Kasumi-1 (cell line): ENCODE measurements at regions not wholly inside any gene's neighbourhood (a gene's known extent, or its start where the extent isn't known, plus 50 kb on each side); places are given as distances from the start of the nearest gene placed in this dataset.
"Not testable (repeated sequence)": the region's sequence is repeated elsewhere in the genome, so short reads cannot be mapped to it uniquely, and the experiment has no call there.

Source experiments
- DNase-seq, 2 experiments: peaks; one replicate each; lab custom pipeline; 2025; lab: John Stamatoyannopoulos, UW

GRCh38 chr6:82584194-82584695, 220.6 kb downstream of the TPBG start:
- DNase-seq, result no peak

DNA sequence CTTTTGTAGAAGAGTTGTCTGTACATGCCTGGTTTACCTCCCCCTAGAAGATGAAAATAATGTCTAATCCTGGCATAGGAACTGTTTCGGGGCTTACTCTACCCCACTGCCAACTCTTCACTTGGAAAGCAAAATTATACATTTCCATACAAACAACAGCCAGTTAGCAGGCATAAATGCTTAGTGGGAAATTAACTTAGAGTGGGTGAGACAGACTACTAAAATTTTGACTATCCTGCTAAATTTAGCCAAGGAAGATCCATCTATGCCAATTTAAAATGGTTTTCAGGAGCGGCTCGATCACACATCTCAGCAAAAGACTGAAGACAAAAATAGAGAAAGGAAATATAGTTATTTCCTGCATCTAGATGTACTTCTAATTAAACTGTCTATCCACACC, 221.2 kb downstream of the TPBG start:
- no peak for DNase-seq

GRCh38 chr6:82588020-82588419, 224.4 kb downstream of the TPBG start:
- DNase-seq, result no peak

DNA sequence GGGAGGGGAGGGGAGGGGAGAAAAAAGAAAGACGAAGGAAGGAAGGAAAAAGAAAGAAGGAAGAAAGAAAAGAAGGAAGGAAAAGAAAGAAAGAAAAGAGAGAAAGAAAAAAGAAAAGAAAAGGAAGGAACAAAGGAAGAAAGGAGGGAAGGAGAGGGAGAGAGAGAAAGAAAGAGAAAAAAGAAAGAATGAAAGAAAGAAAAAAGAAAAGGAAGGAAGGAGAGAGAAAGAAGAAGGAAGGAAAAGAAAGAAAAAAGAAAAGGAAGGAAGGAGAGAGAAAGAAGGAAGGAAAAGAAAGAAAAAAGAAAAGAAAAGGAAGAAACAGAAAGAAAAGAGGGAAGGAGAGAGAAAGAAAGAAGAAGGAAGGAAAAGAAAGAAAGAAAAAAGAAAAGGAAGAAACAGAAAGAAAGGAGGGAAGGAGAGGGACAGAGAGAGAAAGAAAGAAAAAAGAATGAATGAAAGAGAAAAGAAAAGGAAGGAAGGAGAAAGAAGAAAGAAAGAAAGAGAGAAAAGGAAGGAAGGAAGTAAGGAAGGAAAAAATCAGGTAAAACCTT, 225.3 kb downstream of the TPBG start:
- DNase-seq, result no peak

GRCh38 chr6:82589509-82590206, 226.0 kb downstream of the TPBG start:
- peak; percentile 23 to 54 for DNase-seq

- DNase-seq, result no peak
Observed at GRCh38 chr6:82597201-82597600, 233.6 kb downstream of the TPBG start.

DNA sequence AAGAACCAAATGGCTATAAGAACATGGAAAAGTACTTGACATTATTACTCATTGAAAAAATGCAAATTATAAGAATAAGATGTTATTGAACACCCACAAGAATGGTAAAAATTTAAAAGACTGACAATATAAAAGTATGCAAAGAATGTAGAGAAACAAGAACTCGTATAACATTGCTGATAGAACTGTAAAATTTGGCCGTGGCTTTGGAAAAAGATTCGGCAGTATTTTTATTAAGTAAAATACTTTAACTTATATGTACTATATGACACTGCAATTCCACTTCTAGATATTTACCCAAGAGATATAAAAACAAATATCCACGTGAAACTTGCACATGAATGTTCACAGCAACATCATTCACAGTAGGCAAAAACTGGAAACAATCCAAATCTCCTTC, 239.2 kb downstream of the TPBG start:
- DNase-seq, result no peak

DNA sequence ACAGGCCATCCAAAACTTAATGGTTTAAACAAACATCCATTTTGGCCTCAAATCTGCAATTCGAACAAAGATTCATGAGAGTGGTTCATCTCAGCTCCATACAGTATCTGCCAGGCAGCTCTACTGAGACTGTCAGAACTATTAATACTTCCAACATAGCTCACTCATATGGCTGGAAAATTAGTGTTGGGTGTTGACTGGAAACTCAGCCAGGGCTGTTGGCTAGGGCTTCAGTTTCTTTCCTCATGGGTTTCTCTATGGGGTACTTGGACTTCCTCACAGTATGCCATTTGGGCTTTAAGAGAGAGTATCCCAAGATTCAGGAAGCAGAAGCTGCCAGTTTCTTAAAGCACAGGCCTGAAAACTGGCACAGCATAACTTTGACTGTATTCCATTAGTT, 240.3 kb downstream of the TPBG start:
- DNase-seq, result no peak

GRCh38 chr6:82607998-82608725, 244.5 kb downstream of the TPBG start:
- no peak for DNase-seq

GRCh38 chr6:82608781-82609180, 245.2 kb downstream of the TPBG start:
- no peak for DNase-seq

GRCh38 chr6:82611751-82612150, 248.1 kb downstream of the TPBG start:
- no peak for DNase-seq

DNA sequence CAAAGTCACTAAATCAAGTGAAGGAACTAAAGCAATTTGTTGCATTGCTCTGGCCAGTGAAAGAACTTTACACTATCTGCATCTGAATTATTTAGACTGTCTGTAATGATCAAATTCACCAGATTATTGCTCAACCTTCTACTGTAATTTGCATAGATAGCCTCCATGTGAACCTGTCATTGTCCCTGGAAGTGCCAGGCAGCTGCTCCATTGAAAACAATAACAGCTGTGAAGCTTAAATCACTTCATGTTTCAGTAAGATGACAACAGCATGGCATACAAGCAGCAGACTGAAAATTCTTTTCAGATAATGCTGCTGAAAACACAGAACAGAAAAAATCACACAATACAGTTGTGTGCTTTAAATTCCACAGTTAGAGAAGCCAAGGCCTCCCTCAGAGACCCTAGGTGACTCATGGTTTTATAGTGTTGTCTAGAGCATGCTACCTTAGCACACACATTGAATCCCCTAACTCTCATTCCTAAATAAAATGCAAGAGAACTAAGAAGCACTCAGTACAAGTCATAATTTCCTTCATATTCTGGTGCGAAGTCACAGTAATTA, 248.9 kb downstream of the TPBG start:
- DNase-seq, result no peak

GRCh38 chr6:82614518-82614917, 250.9 kb downstream of the TPBG start:
- DNase-seq, result peak; percentile 4 to 27

DNA sequence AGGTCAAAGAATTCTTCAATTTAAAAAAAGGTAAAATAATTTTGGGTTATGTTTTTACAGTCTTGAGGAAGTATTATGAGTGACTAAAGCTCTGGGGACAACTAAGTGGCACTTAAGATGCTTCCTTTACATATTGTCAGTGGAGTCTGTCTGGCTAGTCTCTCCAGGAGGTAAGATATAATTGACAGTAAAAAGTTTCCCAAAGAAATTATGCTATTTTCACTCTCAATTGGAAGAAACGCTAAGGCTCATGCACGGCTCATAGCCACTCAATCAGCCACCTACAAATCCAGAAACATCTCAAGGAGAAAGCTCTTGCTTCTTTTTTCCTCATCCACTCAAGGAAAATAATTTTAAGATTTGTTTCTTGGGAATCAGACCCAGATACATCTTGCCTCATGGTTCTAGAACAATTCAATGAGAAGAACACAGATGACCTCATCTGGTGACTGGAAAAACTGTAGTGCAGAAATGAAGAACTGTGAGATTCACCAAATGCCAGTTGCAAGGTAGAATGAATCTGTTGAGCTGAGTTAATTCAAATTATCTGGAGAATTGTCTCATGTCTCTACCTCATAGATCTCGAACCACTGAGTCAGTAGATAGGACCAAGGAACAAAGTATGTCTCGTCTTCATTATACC, 252.9 kb downstream of the TPBG start:
- no peak for DNase-seq

- DNase-seq, result no peak
Observed at GRCh38 chr6:82617648-82618047, 254.0 kb downstream of the TPBG start.

DNA sequence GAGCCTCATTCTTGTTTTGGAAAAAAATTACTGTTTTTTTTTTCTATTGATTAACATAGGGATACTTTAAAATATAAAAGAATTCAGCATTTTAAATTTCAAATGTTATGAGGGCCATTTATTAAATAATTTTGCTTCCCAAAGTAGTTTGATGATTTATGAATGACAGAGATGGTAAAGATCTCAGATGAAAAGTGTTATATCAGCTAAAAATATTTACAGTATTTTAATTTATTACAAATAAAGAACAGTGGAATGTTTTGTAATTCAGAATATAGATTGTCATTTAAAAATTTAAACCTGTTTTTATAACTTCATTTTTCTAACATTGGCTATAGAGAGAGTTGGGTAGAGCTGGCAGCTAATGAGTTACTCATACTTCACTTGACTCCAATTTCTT, 256.0 kb downstream of the TPBG start:
- DNase-seq, result no peak

- no peak for DNase-seq
Observed at GRCh38 chr6:82622461-82622860, 258.8 kb downstream of the TPBG start.

DNA sequence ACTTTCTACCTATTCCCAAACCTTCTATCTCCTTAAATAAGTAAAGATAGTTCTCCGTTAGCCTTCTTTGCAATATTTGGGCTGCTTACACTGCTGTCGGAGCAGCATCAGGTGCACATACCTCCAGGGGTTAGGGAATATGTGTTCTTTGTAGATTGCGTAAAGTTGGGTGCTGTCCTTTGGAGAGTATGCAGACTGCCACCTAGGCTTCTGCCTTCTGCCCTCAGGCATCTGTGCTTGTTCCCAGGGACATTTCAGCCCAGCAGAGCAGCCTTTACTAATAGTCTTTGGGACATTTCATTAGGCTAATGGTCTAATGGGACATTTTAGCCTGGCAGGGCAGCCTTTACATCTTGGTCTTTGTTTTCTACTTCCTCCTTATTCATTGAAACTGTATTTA, 260.6 kb downstream of the TPBG start:
- DNase-seq, result no peak

GRCh38 chr6:82626946-82627345, 263.3 kb downstream of the TPBG start:
- not testable (repeated sequence) for DNase-seq

GRCh38 chr6:82629921-82630320, 266.3 kb downstream of the TPBG start:
- no peak for DNase-seq

DNA sequence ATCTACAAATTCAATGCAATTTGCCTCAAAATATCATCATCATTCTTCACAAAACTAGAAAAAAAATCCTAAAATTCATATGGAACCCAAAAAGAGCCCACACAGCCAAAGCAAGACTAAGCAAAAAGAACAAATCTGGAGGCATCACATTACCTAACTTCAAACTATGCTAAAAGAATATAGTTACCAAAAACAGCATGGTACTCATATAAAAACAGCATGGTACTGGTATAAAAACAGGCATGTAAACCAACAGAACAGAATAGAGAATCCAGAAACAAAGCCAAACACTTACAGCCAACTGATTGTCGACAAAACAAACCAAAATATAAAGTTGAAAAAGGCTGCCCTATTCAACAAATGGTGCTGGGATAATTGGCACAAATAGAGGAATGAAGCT, 278.1 kb downstream of the TPBG start:
- no peak for DNase-seq

- DNase-seq, result no peak
Observed at GRCh38 chr6:82645536-82646230, 282.1 kb downstream of the TPBG start.
